GM04504 (cell line): ENCODE measurements at regions not wholly inside any gene's neighbourhood (a gene's known extent, or its start where the extent isn't known, plus 50 kb on each side); places are given as distances from the start of the nearest gene placed in this dataset.
A peak's percentile ranks its signal among the peaks of the same experiment; 100 is the strongest.

ENCODE experiments used
- DNase-seq: peaks from one replicate; pipeline ENCODE4 v3.0.0-alpha.2; 2012; ENCODE audit warnings: low read depth

GRCh38 chr1:229183588-229183987, 87.3 kb upstream of the RAB4A start:
- DNase-seq = no peak

GRCh38 chr1:229184066-229184465, 86.8 kb upstream of the RAB4A start:
- no peak for DNase-seq

DNA sequence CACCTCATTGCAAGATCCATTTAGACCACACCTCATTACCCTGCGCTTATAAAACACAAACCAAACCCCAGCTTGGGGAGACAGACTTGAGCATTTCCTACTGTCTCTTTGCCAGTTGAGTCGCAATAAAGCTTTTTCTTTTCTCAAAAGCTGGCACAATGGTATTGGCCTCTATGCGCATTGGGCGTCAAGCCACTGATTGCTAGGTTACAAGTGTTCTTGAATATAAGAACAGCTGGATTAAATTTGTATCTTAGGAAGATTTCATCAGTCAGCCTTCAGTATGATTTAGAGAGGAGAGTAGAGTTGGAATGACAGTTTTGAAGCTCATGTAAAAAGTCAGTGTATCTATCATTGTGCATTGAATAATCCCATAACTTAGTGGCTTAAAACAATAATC, 84.9 kb upstream of the RAB4A start:
- DNase-seq = no peak

GRCh38 chr1:229186373-229187056, 84.4 kb upstream of the RAB4A start:
- no peak for DNase-seq

- DNase-seq = no peak
Measured at GRCh38 chr1:229190057-229190575, 80.8 kb upstream of the RAB4A start.

GRCh38 chr1:229191066-229191674, 79.7 kb upstream of the RAB4A start:
- no peak for DNase-seq

GRCh38 chr1:229192031-229192430, 78.9 kb upstream of the RAB4A start:
- no peak for DNase-seq

- no peak for DNase-seq
Measured at GRCh38 chr1:229192853-229193252, 78.1 kb upstream of the RAB4A start.

DNA sequence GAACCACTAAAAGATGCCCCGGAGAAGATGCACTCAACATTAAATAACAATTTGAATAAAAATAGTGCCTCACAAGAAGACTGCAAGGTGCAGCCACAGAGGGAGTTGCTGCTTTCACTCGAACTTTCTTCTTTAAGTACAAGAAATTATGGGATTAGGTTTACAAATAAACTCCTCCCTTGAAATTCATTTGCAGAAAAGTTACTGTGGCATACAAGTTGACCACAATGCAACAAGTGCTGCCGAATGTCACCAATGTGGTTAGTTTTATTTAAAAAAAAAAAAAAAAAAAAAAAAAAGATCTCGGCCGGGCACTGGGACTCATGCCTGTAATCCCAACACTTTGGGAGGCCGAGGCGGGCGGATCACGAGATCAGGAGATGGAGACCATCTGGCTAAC, 76.8 kb upstream of the RAB4A start:
- no peak for DNase-seq

GRCh38 chr1:229195246-229195645, 75.7 kb upstream of the RAB4A start:
- no peak for DNase-seq

DNA sequence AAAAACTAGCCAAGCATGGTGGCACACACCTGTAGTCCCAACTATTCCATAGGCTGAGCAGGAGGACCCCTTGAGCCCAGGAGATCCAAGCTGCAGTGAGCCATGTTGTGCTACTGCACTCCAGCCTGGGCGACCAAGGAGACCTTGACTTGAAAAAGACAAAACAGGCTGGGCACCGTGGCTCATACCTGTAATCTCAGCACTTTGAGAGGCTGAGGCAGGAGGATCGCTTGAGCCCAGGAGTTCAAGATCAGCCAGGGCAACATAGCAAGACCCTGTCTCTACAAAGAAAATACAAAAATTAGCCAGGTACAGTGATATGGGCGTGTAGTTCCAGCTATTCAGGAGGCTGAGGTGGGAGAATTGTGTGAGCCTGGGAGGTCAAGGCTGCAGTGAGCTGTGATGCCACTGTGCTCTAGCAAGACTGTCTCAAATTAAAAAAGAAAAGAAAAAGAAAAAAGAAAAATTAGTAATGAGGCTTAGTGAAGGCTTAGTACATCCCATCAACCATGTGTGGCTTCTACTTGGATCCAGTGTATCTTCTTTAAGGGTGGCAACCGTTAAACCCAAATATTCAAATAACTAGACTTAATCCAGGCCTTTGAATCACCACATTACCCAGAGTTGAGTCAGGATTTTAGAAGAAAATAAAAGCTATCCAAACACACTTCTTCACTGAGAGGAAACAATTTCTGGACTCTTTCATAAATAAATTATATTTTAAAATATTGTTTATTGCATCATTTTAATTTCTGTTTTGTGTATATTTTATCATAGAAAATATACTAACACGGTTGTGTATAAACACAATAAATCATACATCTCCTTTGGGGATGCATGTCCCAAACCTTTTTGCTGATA, 74.3 kb upstream of the RAB4A start:
- DNase-seq = no peak

GRCh38 chr1:229197265-229197585, 73.7 kb upstream of the RAB4A start:
- DNase-seq = no peak

GRCh38 chr1:229199261-229200243, 71.4 kb upstream of the RAB4A start:
- DNase-seq = no peak

DNA sequence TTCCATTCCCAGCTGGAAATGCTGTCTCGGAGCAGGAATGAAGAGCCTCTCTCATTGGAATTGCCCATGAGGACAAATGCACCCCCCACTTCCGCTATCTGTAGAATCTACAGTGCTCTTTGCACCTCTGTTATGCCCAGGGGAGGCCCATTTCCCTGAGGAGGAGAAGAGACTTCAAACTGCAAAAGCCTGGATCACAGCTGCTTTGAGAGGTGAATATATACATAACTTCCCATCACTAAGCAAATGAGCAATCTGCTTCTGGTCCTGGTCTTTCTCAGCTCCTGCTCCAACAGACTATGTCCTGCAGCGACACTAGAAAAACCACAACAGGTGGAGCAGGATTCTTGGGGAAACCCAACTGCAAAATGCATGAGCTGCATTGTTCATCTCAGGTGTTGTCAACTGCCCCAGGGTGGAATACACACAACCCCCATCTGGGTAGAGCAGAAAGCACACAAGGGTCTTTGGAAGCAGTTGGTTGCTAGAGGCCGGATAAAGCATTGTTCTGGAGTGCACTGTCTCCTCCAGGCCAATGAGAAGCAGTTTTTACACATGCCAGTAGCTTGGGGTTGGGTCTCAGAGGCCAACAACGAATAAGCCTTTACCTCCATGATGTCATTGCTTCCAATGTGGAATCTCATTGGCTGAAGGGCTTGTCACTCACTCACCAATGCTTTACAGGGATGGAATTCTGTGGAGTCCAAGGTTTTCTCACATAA, 67.7 kb upstream of the RAB4A start:
- DNase-seq = no peak

GRCh38 chr1:229203991-229204632, 66.8 kb upstream of the RAB4A start:
- DNase-seq = no peak

GRCh38 chr1:229204921-229205777, 65.8 kb upstream of the RAB4A start:
- DNase-seq = peak; percentile 82

- DNase-seq = no peak
Measured at GRCh38 chr1:229205854-229206253, 65.1 kb upstream of the RAB4A start.

DNA sequence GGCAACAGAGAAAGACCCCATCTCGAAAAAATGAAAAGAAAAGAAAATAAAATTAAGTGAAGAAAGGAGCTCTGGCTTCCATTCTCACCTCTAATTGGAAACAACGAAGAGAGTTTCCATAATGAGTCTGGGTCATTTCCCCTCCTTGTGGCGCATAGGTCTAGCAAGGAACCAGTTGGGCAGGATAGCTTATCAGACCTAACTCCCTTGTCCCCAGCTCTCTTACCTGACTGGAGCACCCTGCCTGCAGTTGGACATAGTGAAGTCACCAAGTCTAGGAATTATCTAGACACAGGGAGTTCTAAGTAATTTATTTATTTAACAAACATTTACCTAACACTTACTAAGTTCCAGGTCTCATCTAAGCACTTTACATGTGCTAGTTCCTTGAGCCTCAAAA, 63.0 kb upstream of the RAB4A start:
- DNase-seq = no peak

DNA sequence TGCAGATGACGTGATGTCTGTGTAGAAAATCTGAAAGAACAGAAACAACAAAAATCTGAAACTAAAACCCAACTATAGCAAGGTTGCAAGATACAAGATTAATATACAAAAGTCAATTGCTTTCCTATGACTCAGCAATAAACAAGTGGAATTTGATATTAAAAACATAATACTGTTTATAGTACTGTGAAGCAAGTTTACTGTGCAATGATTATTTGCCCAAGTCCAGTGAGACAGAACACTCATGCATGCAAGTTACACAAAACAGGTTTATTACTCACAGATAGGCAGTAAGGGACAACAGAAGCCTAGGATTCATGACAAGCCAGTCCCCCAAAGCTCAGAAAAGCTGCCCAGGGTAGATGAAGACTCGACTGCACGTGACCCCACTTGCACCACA, 62.4 kb upstream of the RAB4A start:
- DNase-seq = no peak

GRCh38 chr1:229209386-229209785, 61.5 kb upstream of the RAB4A start:
- no peak for DNase-seq
